HCT116 (cell line): ENCODE measurements at regions not wholly inside any gene's neighbourhood (a gene's known extent, or its start where the extent isn't known, plus 50 kb on each side); places are given as distances from the start of the nearest gene placed in this dataset.

Experiments used
- ATAC-seq: fragments of 200-7000 bp; cut with Tn5 transposase; 2 replicates; pipeline ENCODE4 v1.9.1; 2020; ENCODE audit warnings: mild to moderate bottlenecking, moderate library complexity
- BruUV-seq: library from RNA; stranded (reverse); fragments of 400-500 nt; replicated peaks from 2 replicates; lab custom pipeline; 2021; lab: Mats Ljungman, UMichigan
- CTCF ChIA-PET: fragments of 300-600 bp; sonication (Branson Sonifier 250); formaldehyde crosslinking; loops from one replicate; lab custom pipeline; 2021; ENCODE audit warnings: antibody characterized with exemption; lab: Charles Lee
- POLR2A ChIA-PET: fragments of 300-600, 350-600 bp; sonication (Branson Sonifier 250); formaldehyde crosslinking; loops from one replicate; lab custom pipeline; 2021; ENCODE audit warnings: antibody characterized with exemption; lab: Charles Lee
- RAD21 ChIA-PET, 2 experiments: fragments of 300-600 bp; sonication (Branson Sonifier 250); formaldehyde crosslinking; loops; one replicate each; lab custom pipeline; 2023; ENCODE audit warnings: low total read pairs in 2 of 2; ENCODE audit not compliant: uncharacterized antibody in 2 of 2, unreplicated experiment in 2 of 2, low non-redundant PET in 1 of 2; lab: Charles Lee
- DNase-seq: peaks from one replicate; pipeline ENCODE4 v3.0.0-alpha.2; 2010; ENCODE audit warnings: low read depth, low spot score
- H2AFZ ChIP-seq: fragments of 200-600 bp; shearing (Covaris generic), sonication (generic); 2 replicates; pipeline ENCODE4 v1.6.1; 2017; ENCODE audit warnings: low read depth, mixed run types, mixed read lengths, antibody characterized with exemption, low read length; ENCODE audit not compliant: poor library complexity, severe bottlenecking
- H3K27ac ChIP-seq: 2 replicates; pipeline ENCODE4 v1.5.1; 2012; ENCODE audit warnings: low read depth, low read length
- H3K27me3 ChIP-seq: fragments of 200-600 bp; sonication (generic); 2 replicates; pipeline ENCODE4 v1.6.1; 2016; ENCODE audit warnings: mixed run types, low read length, mixed read lengths; ENCODE audit not compliant: insufficient read depth
- H3K36me3 ChIP-seq, 2 experiments: fragments of 200-500 bp in 1 of 2; fragments of 200-600 bp in 1 of 2; sonication (Bioruptor generic) in 1 of 2; sonication (generic) in 1 of 2; 2 replicates each; pipeline versions ENCODE4 v1.5.1 to v1.6.1; 2014 to 2016; ENCODE audit warnings: low read length in 2 of 2, inconsistent platforms in 1 of 2, mixed read lengths in 1 of 2, mixed run types in 1 of 2; ENCODE audit not compliant: insufficient read depth in 2 of 2, control insufficient read depth in 1 of 2
- H3K4me1 ChIP-seq, 2 experiments: fragments of 200-600 bp in 1 of 2; sonication (generic) in 1 of 2; 2 replicates each; pipeline versions ENCODE4 v1.5.1 to v1.6.1; 2012 to 2017; ENCODE audit warnings: low read length in 2 of 2, inconsistent platforms in 1 of 2, mild to moderate bottlenecking in 1 of 2, mixed read lengths in 1 of 2, mixed run types in 1 of 2, moderate library complexity in 1 of 2; ENCODE audit not compliant: insufficient read depth in 2 of 2, control insufficient read depth in 1 of 2
- H3K4me2 ChIP-seq: fragments of 200-600 bp; sonication (generic); 2 replicates; pipeline ENCODE4 v1.6.1; 2017; ENCODE audit warnings: mixed run types, low read length, mixed read lengths
- H3K4me3 ChIP-seq, 2 experiments: fragments of 200-600 bp in 1 of 2; sonication (generic) in 1 of 2; replicated peaks in 1 of 2; 2 replicates each; pipeline ENCODE4 v1.5.1; 2011 to 2016; ENCODE audit warnings: low read length in 2 of 2, control low read depth in 1 of 2, low read depth in 1 of 2, mild to moderate bottlenecking in 1 of 2, mixed read lengths in 1 of 2, mixed run types in 1 of 2
- H3K79me2 ChIP-seq: fragments of 200-600 bp; sonication (generic); 2 replicates; pipeline ENCODE4 v1.6.1; 2017; ENCODE audit warnings: mild to moderate bottlenecking, mixed run types, low read length, moderate library complexity, mixed read lengths; ENCODE audit not compliant: insufficient read depth
- H3K9ac ChIP-seq: fragments of 200-600 bp; sonication (generic); 2 replicates; pipeline ENCODE4 v1.6.1; 2016; ENCODE audit warnings: low read length, mixed read lengths
- H3K9me2 ChIP-seq: fragments of 200-600 bp; sonication (generic), shearing (Covaris generic); 2 replicates; pipeline ENCODE4 v1.6.1; 2017; ENCODE audit warnings: mixed run types, mild to moderate bottlenecking, moderate library complexity; ENCODE audit not compliant: insufficient read depth
- H3K9me3 ChIP-seq, 2 experiments: fragments of 200-500 bp in 1 of 2; fragments of 200-600 bp in 1 of 2; sonication (Bioruptor generic) in 1 of 2; sonication (generic) in 1 of 2; 2 replicates each; pipeline ENCODE4 v1.6.1; 2014 to 2017; ENCODE audit warnings: low read length in 2 of 2, mixed read lengths in 2 of 2, inconsistent platforms in 1 of 2, low read depth in 1 of 2, mild to moderate bottlenecking in 1 of 2, mixed run types in 1 of 2, moderate library complexity in 1 of 2; ENCODE audit not compliant: control insufficient read depth in 1 of 2, insufficient read depth in 1 of 2
- H4K20me1 ChIP-seq: fragments of 200-600 bp; sonication (generic), shearing (Covaris generic); 2 replicates; pipeline ENCODE4 v1.6.1; 2017; ENCODE audit warnings: mixed run types, mild to moderate bottlenecking, moderate library complexity; ENCODE audit not compliant: insufficient read depth
- ATF3 ChIP-seq: IDR thresholded peaks from 2 replicates; pipeline ENCODE4 v1.6.1; 2012
- CBX3 ChIP-seq: IDR thresholded peaks from 2 replicates; pipeline ENCODE4 v1.6.1; 2012; ENCODE audit warnings: low read depth
- CEBPB ChIP-seq: IDR thresholded peaks from 2 replicates; pipeline ENCODE4 v1.6.1; 2012; ENCODE audit warnings: low read depth
- CTCF ChIP-seq, 3 experiments: fragments of 200-600 bp in 1 of 3; sonication (generic) in 1 of 3; IDR thresholded peaks in 2 of 3; conservative IDR thresholded peaks in 1 of 3; 2 replicates each; pipeline ENCODE4 v1.5.1; 2012 to 2017; ENCODE audit warnings: low read depth in 2 of 3, low read length in 2 of 3, antibody characterized with exemption in 1 of 3, borderline replicate concordance in 1 of 3, control low read depth in 1 of 3, mild to moderate bottlenecking in 1 of 3, mixed read lengths in 1 of 3, mixed run types in 1 of 3, moderate library complexity in 1 of 3; ENCODE audit not compliant: insufficient read depth in 1 of 3
- EGR1 ChIP-seq: IDR thresholded peaks from 2 replicates; pipeline ENCODE4 v1.6.1; 2012; ENCODE audit warnings: low read depth
- ELF1 ChIP-seq: IDR thresholded peaks from 2 replicates; pipeline ENCODE4 v1.6.1; 2012; ENCODE audit warnings: low read depth, borderline replicate concordance
- FOSL1 ChIP-seq: IDR thresholded peaks from 2 replicates; pipeline ENCODE4 v1.6.1; 2012; ENCODE audit warnings: low read depth
- JUND ChIP-seq: IDR thresholded peaks from 2 replicates; pipeline ENCODE4 v1.6.1; 2012
- MAX ChIP-seq: IDR thresholded peaks from 2 replicates; pipeline ENCODE4 v1.6.1; 2012
- POLR2A ChIP-seq: IDR thresholded peaks from 2 replicates; pipeline ENCODE4 v1.7.0; 2011; ENCODE audit warnings: borderline replicate concordance; ENCODE audit not compliant: insufficient read depth, insufficient read length; ENCODE audit errors: extremely low read depth
- POLR2AphosphoS5 ChIP-seq: IDR thresholded peaks from 2 replicates; pipeline ENCODE4 v1.6.1; 2011; ENCODE audit warnings: mild to moderate bottlenecking, low read depth, low read length, moderate library complexity
- RAD21 ChIP-seq: IDR thresholded peaks from 2 replicates; pipeline ENCODE4 v1.6.1; 2012; ENCODE audit warnings: low read depth, mild to moderate bottlenecking
- REST ChIP-seq: IDR thresholded peaks from 2 replicates; pipeline ENCODE4 v1.6.1; 2012; ENCODE audit warnings: low read depth
- SIN3A ChIP-seq: IDR thresholded peaks from 2 replicates; pipeline ENCODE4 v1.6.1; 2012; ENCODE audit warnings: low read depth
- SP1 ChIP-seq: IDR thresholded peaks from 2 replicates; pipeline ENCODE4 v1.6.1; 2012; ENCODE audit warnings: low read depth
- SRF ChIP-seq: IDR thresholded peaks from 2 replicates; pipeline ENCODE4 v1.6.1; 2012; ENCODE audit warnings: low read depth
- TCF7L2 ChIP-seq: IDR thresholded peaks from 2 replicates; pipeline ENCODE4 v1.7.0; 2011; ENCODE audit warnings: borderline replicate concordance, inconsistent platforms; ENCODE audit not compliant: insufficient read depth, insufficient read length; ENCODE audit errors: extremely low read depth
- YY1 ChIP-seq: IDR thresholded peaks from 2 replicates; pipeline ENCODE4 v1.6.1; 2011; ENCODE audit warnings: low read length, low read depth, moderate library complexity, mild to moderate bottlenecking; ENCODE audit not compliant: insufficient replicate concordance; ENCODE audit errors: extremely low read depth
- ZBTB33 ChIP-seq: IDR thresholded peaks from 2 replicates; pipeline ENCODE4 v1.6.1; 2011; ENCODE audit warnings: mild to moderate bottlenecking, low read length, moderate library complexity; ENCODE audit not compliant: insufficient replicate concordance; ENCODE audit errors: extremely low read depth
- ZNF274 ChIP-seq: fragments of 200-500 bp; sonication (Bioruptor generic); IDR thresholded peaks from 2 replicates; pipeline ENCODE4 v1.6.1; 2014; ENCODE audit warnings: mild to moderate bottlenecking, low read depth, low read length, inconsistent platforms
- intact Hi-C: fragments of 100-400 bp; cut with micrococcal nuclease; formaldehyde crosslinking; loops from 2 replicates; pipeline ENCODE4 v1.10.0; 2022

GRCh38 chr12:87349681-87350080, 679.5 kb downstream of the C12orf50 start:
- no peak for ATAC-seq
- Histone ChIP-seq H3K27me3 (no peaks in the 10 kb centered on the region), H3K36me3 (no peaks in the 10 kb centered on the region), H3K9me3 (no peaks in the 10 kb centered on the region), H3K4me1 (no peaks in the 10 kb centered on the region), H3K4me3 (no peak overlapping the region), H2AFZ (no peak overlapping the region), H3K9me2 (no peaks in the 10 kb centered on the region), H4K20me1 (no peaks in the 10 kb centered on the region), H3K9ac (no peak overlapping the region), H3K79me2 (no peaks in the 10 kb centered on the region), H3K4me2 (no peak overlapping the region), H3K27ac (no peak overlapping the region)
- intact Hi-C loops = loop anchor here (10.0 kb wide), 1 partner anchor 315 kb away; no protein-coding TSS in a partner anchor
- BruUV-seq = no TSS peak
- ChIA-PET POLR2A (no interaction called here), RAD21 (no interaction called here), CTCF (no interaction called here)
- DNase-seq = no peak
- TF ChIP-seq POLR2AphosphoS5 (no peak), FOSL1 (no peak), CEBPB (no peak), POLR2A (no peak), ELF1 (no peak), ZBTB33 (no peak), MAX (no peak), SP1 (no peak), JUND (no peak), ZNF274 (no peak), RAD21 (no peak), CTCF (IDR thresholded peaks at IDR 0.05 in 2 of 3, conservative IDR thresholded peaks at IDR 0.05 in 1 of 3; ENCODE audit: borderline replicate concordance in 1 of 3, insufficient read depth in 1 of 3, low read depth in 2 of 3, low read length in 2 of 3) (no peak), TCF7L2 (no peak), CBX3 (no peak), REST (no peak), EGR1 (no peak), SIN3A (no peak), SRF (no peak), ATF3 (no peak), YY1 (no peak)
